H1 (cell line): ENCODE measurements at regions not wholly inside any gene's neighbourhood (a gene's known extent, or its start where the extent isn't known, plus 50 kb on each side); places are given as distances from the start of the nearest gene placed in this dataset.

Experiments used
- CTCF ChIA-PET: fragments of 300-600 bp; sonication (Branson Sonifier 250); formaldehyde crosslinking; loops from one replicate; lab custom pipeline; 2021; ENCODE audit not compliant: partially characterized antibody; lab: Charles Lee
- POLR2A ChIA-PET: fragments of 300-600 bp; sonication (Branson Sonifier 250); formaldehyde crosslinking; loops from one replicate; lab custom pipeline; 2021; ENCODE audit warnings: inconsistent platforms; ENCODE audit not compliant: partially characterized antibody; lab: Charles Lee
- DNase-seq, 2 experiments: peaks; one replicate each; pipeline versions ENCODE4 v3.0.0 to v3.0.0-alpha.2; 2010 to 2022; ENCODE audit warnings: low spot score in 2 of 2, low read depth in 1 of 2, mixed read lengths in 1 of 2
- FAIRE-seq: peaks from 2 replicates; lab custom pipeline; 2011; peaks lifted over from hg19 to GRCh38; lab: Jason Lieb, UNC
- H2AFZ ChIP-seq: 2 replicates; pipeline ENCODE4 v1.8.1; 2012; ENCODE audit warnings: low read length, inconsistent platforms
- H2AK5ac ChIP-seq: 2 replicates; pipeline ENCODE4 v1.6.1; 2013; ENCODE audit warnings: low read depth, low read length
- H2BK120ac ChIP-seq: replicated peaks from 2 replicates; pipeline ENCODE3; 2013; ENCODE audit warnings: low read depth, low read length, inconsistent platforms
- H2BK12ac ChIP-seq: 2 replicates; pipeline ENCODE4 v1.6.1; 2013; ENCODE audit warnings: low read depth, low read length
- H2BK15ac ChIP-seq: 2 replicates; pipeline ENCODE4 v1.6.1; 2013; ENCODE audit warnings: low read length
- H2BK20ac ChIP-seq: 2 replicates; pipeline ENCODE4 v1.6.1; 2013; ENCODE audit warnings: low read length
- H2BK5ac ChIP-seq: 2 replicates; pipeline ENCODE4 v1.6.1; 2013; ENCODE audit warnings: low read depth, low read length
- H3K14ac ChIP-seq: 2 replicates; pipeline ENCODE4 v1.6.1; 2013; ENCODE audit warnings: inconsistent platforms; ENCODE audit not compliant: insufficient read length
- H3K18ac ChIP-seq: 2 replicates; pipeline ENCODE4 v1.6.1; 2013; ENCODE audit warnings: low read length; ENCODE audit errors: extremely low read depth
- H3K23ac ChIP-seq: 2 replicates; pipeline ENCODE4 v1.6.1; 2013; ENCODE audit warnings: inconsistent platforms; ENCODE audit not compliant: insufficient read length
- H3K23me2 ChIP-seq: 2 replicates; pipeline ENCODE4 v1.6.1; 2013; ENCODE audit warnings: low read depth, low read length
- H3K27ac ChIP-seq: 2 replicates; pipeline ENCODE4 v1.6.1; 2011; ENCODE audit warnings: low read depth, low read length, inconsistent platforms
- H3K27me3 ChIP-seq, 4 experiments: replicated peaks in 1 of 4; 1 replicate in 1 of 4; 2 replicates in 3 of 4; pipeline versions ENCODE4 v1.6.1 to v1.8.1; 2011 to 2013; ENCODE audit warnings: low read length in 3 of 4, mild to moderate bottlenecking in 3 of 4, inconsistent platforms in 2 of 4, mixed read lengths in 2 of 4, moderate library complexity in 1 of 4; ENCODE audit not compliant: control insufficient read depth in 3 of 4, insufficient read depth in 3 of 4; ENCODE audit errors: extremely low read depth in 1 of 4
- H3K36me3 ChIP-seq, 4 experiments: 2 replicates each; pipeline versions ENCODE4 v1.6.1 to v1.8.1; 2011 to 2013; ENCODE audit warnings: mild to moderate bottlenecking in 4 of 4, low read length in 3 of 4, moderate library complexity in 2 of 4, control low read depth in 1 of 4, inconsistent platforms in 1 of 4; ENCODE audit not compliant: insufficient read depth in 4 of 4, control insufficient read depth in 2 of 4
- H3K4ac ChIP-seq: replicated peaks from 2 replicates; pipeline ENCODE3; 2013; ENCODE audit warnings: low read length, low read depth, mixed read lengths, inconsistent platforms; ENCODE audit not compliant: insufficient read length
- H3K4me1 ChIP-seq, 4 experiments: replicated peaks in 1 of 4; 1 replicate in 1 of 4; 2 replicates in 3 of 4; pipeline versions ENCODE4 v1.6.1 to v1.8.1; 2011 to 2013; ENCODE audit warnings: low read length in 3 of 4, inconsistent platforms in 2 of 4, mixed read lengths in 1 of 4; ENCODE audit not compliant: insufficient read depth in 4 of 4, control insufficient read depth in 3 of 4
- H3K4me2 ChIP-seq, 2 experiments: 2 replicates each; pipeline versions ENCODE4 v1.6.1 to v1.8.1; 2011 to 2013; ENCODE audit warnings: low read depth in 2 of 2, low read length in 2 of 2, control low read depth in 1 of 2, inconsistent platforms in 1 of 2, mild to moderate bottlenecking in 1 of 2; ENCODE audit not compliant: insufficient read depth in 1 of 2
- H3K4me3 ChIP-seq, 4 experiments: fragments of 200-600, 300-600 bp in 1 of 4; sonication (generic), shearing (Covaris generic), sonication (Bioruptor Twin) in 1 of 4; 2 replicates each; pipeline versions ENCODE4 v1.5.1 to v1.8.1; 2011 to 2016; ENCODE audit warnings: low read length in 4 of 4, low read depth in 3 of 4, control low read depth in 2 of 4, inconsistent platforms in 2 of 4, mild to moderate bottlenecking in 2 of 4, mixed read lengths in 1 of 4, moderate library complexity in 1 of 4; ENCODE audit not compliant: insufficient read depth in 2 of 4; ENCODE audit errors: extremely low read depth in 1 of 4
- H3K56ac ChIP-seq: replicated peaks from 2 replicates; pipeline ENCODE3; 2013; ENCODE audit warnings: low read depth, mild to moderate bottlenecking, mixed read lengths, low read length, inconsistent platforms; ENCODE audit not compliant: insufficient read length
- H3K79me1 ChIP-seq: 2 replicates; pipeline ENCODE4 v1.6.1; 2013; ENCODE audit warnings: low read depth, low read length, control low read depth
- H3K79me2 ChIP-seq, 2 experiments: 2 replicates each; pipeline versions ENCODE4 v1.6.1 to v1.8.1; 2012 to 2013; ENCODE audit warnings: low read length in 2 of 2, mild to moderate bottlenecking in 2 of 2, inconsistent platforms in 1 of 2; ENCODE audit not compliant: insufficient read depth in 2 of 2, control insufficient read depth in 1 of 2
- H3K9ac ChIP-seq, 4 experiments: replicated peaks in 1 of 4; 1 replicate in 1 of 4; 2 replicates in 3 of 4; pipeline versions ENCODE4 v1.6.1 to v1.8.1; 2011 to 2013; ENCODE audit warnings: low read depth in 3 of 4, low read length in 3 of 4, control low read depth in 2 of 4, mild to moderate bottlenecking in 2 of 4, moderate library complexity in 2 of 4, inconsistent platforms in 1 of 4; ENCODE audit errors: extremely low read depth in 1 of 4
- H3K9me3 ChIP-seq, 2 experiments: 2 replicates each; pipeline versions ENCODE4 v1.6.1 to v1.8.1; 2012 to 2013; ENCODE audit warnings: mild to moderate bottlenecking in 2 of 2, moderate library complexity in 2 of 2, control low read depth in 1 of 2, inconsistent platforms in 1 of 2, low read depth in 1 of 2, low read length in 1 of 2, mixed read lengths in 1 of 2; ENCODE audit not compliant: insufficient read depth in 2 of 2
- H4K20me1 ChIP-seq, 2 experiments: replicated peaks in 1 of 2; 2 replicates each; pipeline versions ENCODE3 to v1.8.1; 2011 to 2013; ENCODE audit warnings: inconsistent platforms in 2 of 2, low read length in 2 of 2, mild to moderate bottlenecking in 1 of 2; ENCODE audit not compliant: insufficient read depth in 2 of 2, control insufficient read depth in 1 of 2
- H4K5ac ChIP-seq: 2 replicates; pipeline ENCODE4 v1.6.1; 2013; ENCODE audit warnings: low read length, low read depth, mixed read lengths, inconsistent platforms; ENCODE audit not compliant: insufficient read length
- H4K8ac ChIP-seq: 2 replicates; pipeline ENCODE4 v1.8.0; 2013; ENCODE audit warnings: mild to moderate bottlenecking, moderate library complexity, low read length, inconsistent platforms; ENCODE audit not compliant: insufficient read depth; ENCODE audit errors: extremely low read depth
- H4K91ac ChIP-seq: replicated peaks from 2 replicates; pipeline ENCODE3; 2013; ENCODE audit warnings: low read length, mixed read lengths, inconsistent platforms; ENCODE audit not compliant: insufficient read length
- CHD1 ChIP-seq: IDR thresholded peaks from 2 replicates; pipeline ENCODE4 v1.6.1; 2012; ENCODE audit warnings: low read depth, low read length, improper control_type of control experiment
- RNF2 ChIP-seq: fragments of 200-900, 300-1000 bp; sonication (generic); IDR thresholded peaks from 2 replicates; pipeline ENCODE4 v1.7.1; 2016; ENCODE audit warnings: borderline replicate concordance, low read depth, mild to moderate bottlenecking, antibody characterized with exemption, low read length; ENCODE audit not compliant: poor library complexity, severe bottlenecking; ENCODE audit errors: missing control alignments
- WGBS, 2 experiments: shearing (Covaris generic) in 1 of 2; methylation state at CpG; one replicate each; pipeline versions ENCODE4 v1.1.6 to v1.1.7; 2013 to 2015; ENCODE audit warnings: low lambda C conversion rate in 2 of 2, mixed read lengths in 2 of 2, inconsistent platforms in 1 of 2, low coverage in 1 of 2, missing lambda C conversion rate in 1 of 2; ENCODE audit not compliant: insufficient replicate concordance in 2 of 2, insufficient coverage in 1 of 2, insufficient read length in 1 of 2; ENCODE audit errors: extremely low coverage in 1 of 2, missing lambda C conversion rate in 1 of 2; 5-methylcytosine and 5-hydroxymethylcytosine counted together

- no peak overlapping the region for H3K9ac ChIP-seq
- no peak overlapping the region for H2BK120ac ChIP-seq
- no peak overlapping the region for H3K56ac ChIP-seq
- no peak overlapping the region for H2BK12ac ChIP-seq
- no peaks in the 10 kb centered on the region; a peak in 1 of 8 replicates for H3K36me3 ChIP-seq
- no peak overlapping the region for H3K23ac ChIP-seq
- H2BK5ac ChIP-seq = no peak overlapping the region
- H3K23me2 ChIP-seq = no peaks in the 10 kb centered on the region
- no peaks in the 10 kb centered on the region for H3K79me2 ChIP-seq
- no peak overlapping the region for H3K4me2 ChIP-seq
- no peaks in the 10 kb centered on the region for H3K9me3 ChIP-seq
- no peak overlapping the region for H3K27ac ChIP-seq
- H3K4me1 ChIP-seq = no peaks in the 10 kb centered on the region
- ChIA-PET CTCF (no interaction called here), POLR2A (no interaction called here)
- FAIRE-seq (no peak), DNase-seq (no peak)
- H4K20me1 ChIP-seq = no peaks in the 10 kb centered on the region
- H4K91ac ChIP-seq = no peak overlapping the region
- H3K4me3 ChIP-seq = no peak overlapping the region
- no peak overlapping the region for H2AK5ac ChIP-seq
- H4K5ac ChIP-seq = no peak overlapping the region
- H4K8ac ChIP-seq = no peak overlapping the region
- no peak overlapping the region for H2AFZ ChIP-seq
- H3K18ac ChIP-seq = no peak overlapping the region
- H2BK15ac ChIP-seq = no peak overlapping the region
- 88% methylated on average over 7 of the region's 7 CpGs; no CpG with 5 or more reads in 1 of the 2 experiments for WGBS, 2 experiments
- no peak overlapping the region for H3K4ac ChIP-seq
- H3K27me3 ChIP-seq = no peaks in the 10 kb centered on the region
- H3K79me1 ChIP-seq = no peaks in the 10 kb centered on the region
- no peak overlapping the region for H3K14ac ChIP-seq
- H2BK20ac ChIP-seq = no peak overlapping the region
- TF ChIP-seq CHD1 (no peak), RNF2 (no peak)
Measured at GRCh38 chr17:62882284-62882683, 74.2 kb upstream of the MARCHF10 start.
